WTC11 (cell line): ENCODE measurements at regions not wholly inside any gene's neighbourhood (a gene's known extent, or its start where the extent isn't known, plus 50 kb on each side); places are given as distances from the start of the nearest gene placed in this dataset.

Experiments
- ATAC-seq: fragments of 200-7000 bp; cut with Tn5 transposase; 2 replicates; pipeline ENCODE4 v1.10.0; 2021; ENCODE audit warnings: mild to moderate bottlenecking, moderate library complexity
- CTCF ChIA-PET: fragments of 300-600 bp; sonication (Branson Sonifier 250); formaldehyde crosslinking; loops from one replicate; lab custom pipeline; 2021; ENCODE audit warnings: antibody characterized with exemption; lab: Charles Lee
- POLR2A ChIA-PET: fragments of 350-600 bp; sonication (Branson Sonifier 250); formaldehyde crosslinking; loops from one replicate; lab custom pipeline; 2021; ENCODE audit warnings: antibody characterized with exemption; lab: Charles Lee
- DNase-seq: peaks from one replicate; pipeline ENCODE4 v3.0.0; 2021; ENCODE audit warnings: low spot score
- H3K27ac Mint-ChIP-seq: 2 replicates; pipeline ENCODE4 v1.8.0; 2021; ENCODE audit warnings: mixed read lengths
- H3K27me3 Mint-ChIP-seq: 2 replicates; pipeline ENCODE4 v1.8.0; 2021; ENCODE audit warnings: low read depth, mild to moderate bottlenecking, moderate library complexity, mixed read lengths
- H3K36me3 Mint-ChIP-seq: 2 replicates; pipeline ENCODE4 v1.8.0; 2021; ENCODE audit warnings: mixed read lengths
- H3K4me1 Mint-ChIP-seq: 2 replicates; pipeline ENCODE4 v1.8.0; 2022; ENCODE audit warnings: mixed read lengths
- H3K4me3 Mint-ChIP-seq: 2 replicates; pipeline ENCODE4 v1.8.0; 2021; ENCODE audit warnings: mild to moderate bottlenecking, moderate library complexity, mixed read lengths
- H3K9me3 Mint-ChIP-seq: 2 replicates; pipeline ENCODE4 v1.8.0; 2021; ENCODE audit warnings: mixed read lengths
- AR ChIP-seq: fragments of 250-450 bp; sonication (Bioruptor Pico); IDR thresholded peaks from 2 replicates; pipeline ENCODE4 v1.9.0; 2021; ENCODE audit warnings: mild to moderate bottlenecking
- ATF2 ChIP-seq: sonication (generic); formaldehyde crosslinking; IDR thresholded peaks from 2 replicates; pipeline ENCODE4 v1.8.1; 2022; ENCODE audit warnings: low read depth, missing genetic modification reagents, borderline replicate concordance
- E2F1 ChIP-seq: sonication (generic); formaldehyde crosslinking; IDR thresholded peaks from 2 replicates; pipeline ENCODE4 v1.8.0; 2022; ENCODE audit warnings: mild to moderate bottlenecking, missing genetic modification reagents
- E2F4 ChIP-seq: sonication (generic); formaldehyde crosslinking; IDR thresholded peaks from 2 replicates; pipeline ENCODE4 v1.8.1; 2022; ENCODE audit warnings: low read depth, mild to moderate bottlenecking, moderate library complexity, missing genetic modification reagents, borderline replicate concordance
- E2F5 ChIP-seq: sonication (generic); formaldehyde crosslinking; IDR thresholded peaks from 2 replicates; pipeline ENCODE4 v1.8.1; 2022; ENCODE audit warnings: mild to moderate bottlenecking, moderate library complexity, missing genetic modification reagents
- EMX1 ChIP-seq: fragments of 250-450 bp; sonication (Bioruptor Pico); IDR thresholded peaks from 2 replicates; pipeline ENCODE4 v1.8.0; 2021; ENCODE audit warnings: mild to moderate bottlenecking
- FOXP4 ChIP-seq: sonication (generic); formaldehyde crosslinking; IDR thresholded peaks from 2 replicates; pipeline ENCODE4 v1.8.0; 2022; ENCODE audit warnings: mild to moderate bottlenecking, missing genetic modification reagents
- GRHL2 ChIP-seq: fragments of 250-450 bp; sonication (Bioruptor Pico); IDR thresholded peaks from 2 replicates; pipeline ENCODE4 v1.8.0; 2022; ENCODE audit warnings: mild to moderate bottlenecking, moderate library complexity; ENCODE audit not compliant: insufficient replicate concordance, severe bottlenecking
- JUN ChIP-seq: sonication (generic); formaldehyde crosslinking; IDR thresholded peaks from 2 replicates; pipeline ENCODE4 v1.8.0; 2023; ENCODE audit warnings: mild to moderate bottlenecking, missing genetic modification reagents
- MAX ChIP-seq: sonication (generic); formaldehyde crosslinking; IDR thresholded peaks from 2 replicates; pipeline ENCODE4 v1.8.0; 2022; ENCODE audit warnings: mild to moderate bottlenecking, missing genetic modification reagents
- NR1H2 ChIP-seq: sonication (generic); formaldehyde crosslinking; IDR thresholded peaks from 2 replicates; pipeline ENCODE4 v1.9.0; 2021; ENCODE audit warnings: mild to moderate bottlenecking, moderate library complexity, missing genetic modification reagents
- PREB ChIP-seq: sonication (generic); formaldehyde crosslinking; IDR thresholded peaks from 2 replicates; pipeline ENCODE4 v1.8.1; 2022; ENCODE audit warnings: mild to moderate bottlenecking, missing genetic modification reagents, moderate library complexity, borderline replicate concordance
- PRRX2 ChIP-seq: fragments of 250-450 bp; sonication (Bioruptor Pico); IDR thresholded peaks from 2 replicates; pipeline ENCODE4 v1.8.0; 2021; ENCODE audit warnings: mild to moderate bottlenecking
- RORB ChIP-seq: fragments of 250-450 bp; sonication (Bioruptor Pico); IDR thresholded peaks from 2 replicates; pipeline ENCODE4 v1.9.0; 2021; ENCODE audit warnings: mild to moderate bottlenecking
- TEAD4 ChIP-seq: sonication (generic); formaldehyde crosslinking; IDR thresholded peaks from 2 replicates; pipeline ENCODE4 v1.8.0; 2022; ENCODE audit warnings: mild to moderate bottlenecking, missing genetic modification reagents
- ZBTB21 ChIP-seq: sonication (generic); formaldehyde crosslinking; IDR thresholded peaks from 2 replicates; pipeline ENCODE4 v1.8.1; 2023; ENCODE audit warnings: mild to moderate bottlenecking, missing genetic modification reagents, borderline replicate concordance
- ZBTB43 ChIP-seq: sonication (generic); formaldehyde crosslinking; IDR thresholded peaks from 2 replicates; pipeline ENCODE4 v1.8.1; 2023; ENCODE audit warnings: mild to moderate bottlenecking, missing genetic modification reagents
- ZNF138 ChIP-seq: sonication (generic); formaldehyde crosslinking; conservative IDR thresholded peaks from 2 replicates; pipeline ENCODE4 v1.8.1; 2022; ENCODE audit warnings: mild to moderate bottlenecking, moderate library complexity, missing genetic modification reagents
- ZNF263 ChIP-seq: sonication (generic); formaldehyde crosslinking; IDR thresholded peaks from 2 replicates; pipeline ENCODE4 v1.8.1; 2022; ENCODE audit warnings: low read depth, mild to moderate bottlenecking, moderate library complexity, missing genetic modification reagents
- ZNF396 ChIP-seq: fragments of 250-450 bp; sonication (Bioruptor Pico); IDR thresholded peaks from 2 replicates; pipeline ENCODE4 v1.8.0; 2021; ENCODE audit warnings: mild to moderate bottlenecking, moderate library complexity, borderline replicate concordance
- ZNF425 ChIP-seq: fragments of 250-450 bp; sonication (Bioruptor Pico); conservative IDR thresholded peaks from 2 replicates; pipeline ENCODE4 v1.9.0; 2021; ENCODE audit warnings: mild to moderate bottlenecking
- ZNF671 ChIP-seq: fragments of 250-450 bp; sonication (Bioruptor Pico); IDR thresholded peaks from 2 replicates; pipeline ENCODE4 v1.8.0; 2021; ENCODE audit warnings: mild to moderate bottlenecking

GRCh38 chr10:62654966-62655336 is 149.6 kb upstream of the ADO start (continued):
- TF ChIP-seq ATF2 (CRISPR knock-in tag) = no peak
- no peak for TF ChIP-seq ZBTB43
- no peak for TF ChIP-seq PREB (CRISPR knock-in tag)
- no peak for TF ChIP-seq GRHL2
- TF ChIP-seq JUN (CRISPR knock-in tag) = no peak
- no peak for TF ChIP-seq AR
- TF ChIP-seq PRRX2 = no peak
- no peak for TF ChIP-seq RORB (CRISPR knock-in tag)
- no peak for TF ChIP-seq EMX1

GRCh38 chr10:62655337-62655994 is 149.1 kb upstream of the ADO start:
- DNase-seq (no peak), ATAC-seq (no peak)
- Mint-ChIP-seq H3K27me3 (no peaks in the 10 kb centered on the region), H3K36me3 (no peaks in the 10 kb centered on the region), H3K27ac (no peak overlapping the region), H3K9me3 (peaks cover 20% of the 10 kb centered on the region), H3K4me1 (peaks cover 7% of the 10 kb centered on the region), H3K4me3 (no peak overlapping the region)
- ChIA-PET POLR2A (no interaction called here), CTCF (no interaction called here)
- TF ChIP-seq TEAD4 = no peak
- no peak for TF ChIP-seq ZNF671
- TF ChIP-seq FOXP4 = no peak
- no peak for TF ChIP-seq ZNF138 (CRISPR knock-in tag)
- no peak for TF ChIP-seq ZNF396
- TF ChIP-seq E2F5 (CRISPR knock-in tag) = no peak
- TF ChIP-seq ZNF263 (CRISPR knock-in tag) = no peak
- TF ChIP-seq ZNF425 (CRISPR knock-in tag) = no peak
- no peak for TF ChIP-seq E2F1 (CRISPR knock-in tag)
- no peak for TF ChIP-seq E2F4 (CRISPR knock-in tag)
- TF ChIP-seq NR1H2 (CRISPR knock-in tag) = no peak
- no peak for TF ChIP-seq MAX (CRISPR knock-in tag)
- TF ChIP-seq ZBTB21 (CRISPR knock-in tag) = no peak
